ENCODE measurements at regions not wholly inside any gene's neighbourhood (a gene's known extent, or its start where the extent isn't known, plus 50 kb on each side); places are given as distances from the start of the nearest gene placed in this dataset.

GRCh38 chr12:124694846-124695497 is 127.6 kb upstream of the NCOR2 start:
- H2BK12ac ChIP-seq (ENCODE audit: insufficient read length, low read depth, low read length): no peak overlapping the region
- Mint-ChIP-seq H3K36me3 (ENCODE audit: insufficient read depth in 1 of 3, low read depth in 3 of 3) (peaks cover 0 to 1% (median 0%) of the 10 kb centered on the region in 3 experiments; a peak in 1 of 7 replicates), H3K4me1 (peaks cover 0 to 2% of the 10 kb centered on the region in 2 experiments; a peak in 2 of 4 replicates), H3K27ac (no peak overlapping the region), H3K27me3 (ENCODE audit: low read depth) (peaks cover 4% of the 10 kb centered on the region), H3K9me3 (peaks cover 2 to 15% of the 10 kb centered on the region in 2 experiments; a peak in 3 of 5 replicates), H3K4me3 (no peak overlapping the region)
- H3K27me3 ChIP-seq (ENCODE audit: insufficient read depth, low read length): peaks cover 2% of the 10 kb centered on the region; the same call in 1 of the 2 replicates
- no peaks in the 10 kb centered on the region for H3K79me2 ChIP-seq (ENCODE audit: insufficient read depth, low read length)
- no peak overlapping the region for H2BK120ac ChIP-seq (ENCODE audit: low read depth, low read length, poor library complexity, severe bottlenecking)
- H3K9ac ChIP-seq (ENCODE audit: extremely low read depth, insufficient read length, low read length): no peak overlapping the region
- no peak overlapping the region for H3K23ac ChIP-seq (ENCODE audit: insufficient read length, low read depth, low read length)
- no peak overlapping the region for H2AK5ac ChIP-seq (ENCODE audit: insufficient read length, low read length)
- no peak overlapping the region for H2BK20ac ChIP-seq (ENCODE audit: low read depth, low read length, poor library complexity, severe bottlenecking)
- WGBS (ENCODE audit: extremely low coverage, insufficient read length, low lambda C conversion rate): no CpG with 5 or more reads among the region's 14 CpGs
- H2AFZ ChIP-seq (ENCODE audit: low read length): no peak overlapping the region
- no peak overlapping the region for H3T11ph ChIP-seq (ENCODE audit: low read length)
- H4K8ac ChIP-seq (replicated peaks; ENCODE audit: insufficient read length, low read depth, low read length): no peak overlapping the region
- H3K18ac ChIP-seq (ENCODE audit: insufficient read length, low read depth, low read length): no peak overlapping the region
- H3K9me3 ChIP-seq (ENCODE audit: control insufficient read depth, low read depth, low read length): no peaks in the 10 kb centered on the region
- no peaks in the 10 kb centered on the region for H3K79me1 ChIP-seq (ENCODE audit: insufficient read depth, low read depth, low read length, poor library complexity, severe bottlenecking)
- no peaks in the 10 kb centered on the region for H4K20me1 ChIP-seq (ENCODE audit: control insufficient read depth, insufficient read depth, insufficient read length)
- H3K4me2 ChIP-seq (ENCODE audit: insufficient read depth, insufficient read length, low read length): no peak overlapping the region
- H4K5ac ChIP-seq (ENCODE audit: insufficient read length, low read depth, low read length): no peak overlapping the region
- no peak overlapping the region for H2BK5ac ChIP-seq (ENCODE audit: insufficient read length, low read length)
- no peaks in the 10 kb centered on the region for H3K23me2 ChIP-seq (ENCODE audit: insufficient read length, low read depth, low read length, poor library complexity, severe bottlenecking)
- no peak overlapping the region for H3K27ac ChIP-seq (ENCODE audit: insufficient read length, low read depth, low read length)
- no peak overlapping the region for H3K4ac ChIP-seq (ENCODE audit: low read depth, low read length)
- H2BK15ac ChIP-seq (ENCODE audit: low read depth, low read length): no peak overlapping the region
- no peak overlapping the region for H4K91ac ChIP-seq (ENCODE audit: insufficient read length, low read depth, low read length)
- H3K4me1 ChIP-seq (ENCODE audit: insufficient read depth, low read length): no peaks in the 10 kb centered on the region
- H3K56ac ChIP-seq (ENCODE audit: insufficient read length, low read depth, low read length): no peak overlapping the region
- TF ChIP-seq CTCF (conservative IDR thresholded peaks at IDR 0.05): no peak
- H3K14ac ChIP-seq (ENCODE audit: insufficient read depth, low read length): no peak overlapping the region
- peak; percentile 29 for DNase-seq

Data from H9 (cell line).